ENCODE measurements at regions not wholly inside any gene's neighbourhood (a gene's known extent, or its start where the extent isn't known, plus 50 kb on each side); places are given as distances from the start of the nearest gene placed in this dataset.

- DNase-seq (ENCODE audit: low spot score): peak; percentile 84
Measured at GRCh38 chr18:57915865-57916582, 112.9 kb upstream of the ATP8B1 start.

DNA sequence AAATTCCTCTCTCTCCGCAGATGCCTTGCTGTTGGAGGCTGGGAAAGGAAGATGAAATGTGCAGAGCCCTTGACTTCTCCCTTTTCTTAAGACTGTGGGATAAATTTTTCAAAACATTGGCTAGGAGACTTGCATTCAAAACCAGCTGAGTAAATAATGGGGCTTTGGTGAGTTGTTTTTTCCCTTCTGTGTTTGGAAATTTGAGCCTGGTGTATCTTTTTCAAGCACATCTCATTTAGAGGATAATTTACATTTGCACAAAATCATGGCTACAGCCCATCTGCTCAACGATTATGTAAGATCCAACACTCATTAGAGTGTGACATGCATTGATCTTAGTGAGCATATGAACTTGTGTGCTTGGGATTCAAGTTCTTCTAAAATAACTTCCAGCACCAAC, 112.1 kb upstream of the ATP8B1 start:
- DNase-seq (ENCODE audit: low spot score): peak; percentile 38

DNA sequence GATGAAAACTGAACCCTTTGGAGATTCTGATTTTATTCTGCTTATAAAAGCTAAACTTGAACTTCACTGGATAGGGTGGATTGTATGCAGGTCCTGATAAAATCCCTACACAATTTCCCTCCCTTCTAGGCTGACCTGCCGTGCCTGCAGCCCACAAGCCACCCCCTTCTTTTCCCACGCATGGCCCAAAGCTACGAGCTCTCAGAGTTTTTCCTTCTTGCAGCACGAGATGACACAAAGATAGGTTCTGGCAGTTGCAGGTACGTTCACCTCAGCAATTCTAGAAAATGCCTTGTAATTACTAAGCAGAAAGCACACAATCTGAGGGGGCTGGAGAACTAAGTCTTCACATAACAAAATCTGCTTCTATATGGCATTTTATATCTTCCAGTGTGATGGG, 110.6 kb upstream of the ATP8B1 start:
- no peak for DNase-seq (ENCODE audit: low spot score)

- DNase-seq (ENCODE audit: low spot score): no peak
Measured at GRCh38 chr18:57910817-57911216, 107.7 kb upstream of the ATP8B1 start.

DNA sequence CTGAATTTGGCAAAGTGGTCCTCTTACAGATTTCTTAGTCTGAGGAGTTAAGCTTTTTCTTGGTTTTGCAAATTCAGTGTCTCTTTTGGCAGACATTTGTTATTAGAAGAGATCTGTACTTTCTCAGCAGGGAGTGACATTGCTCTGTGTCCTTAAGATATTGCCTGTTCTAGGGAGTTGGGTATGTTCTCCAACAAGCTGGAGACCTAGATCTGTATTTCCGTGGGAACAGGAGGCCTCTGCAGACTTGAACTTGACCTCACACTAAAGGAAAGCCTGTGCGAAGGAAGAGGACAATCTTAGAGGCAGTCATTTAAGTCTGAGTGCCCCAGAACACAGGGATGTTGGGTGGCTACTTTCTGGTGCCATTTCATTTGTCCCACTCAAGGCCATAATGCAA, 107.0 kb upstream of the ATP8B1 start:
- DNase-seq (ENCODE audit: low spot score): no peak

- DNase-seq (ENCODE audit: low spot score): no peak
Measured at GRCh38 chr18:57909620-57910019, 106.5 kb upstream of the ATP8B1 start.

- no peak for DNase-seq (ENCODE audit: low spot score)
Measured at GRCh38 chr18:57908092-57908491, 105.0 kb upstream of the ATP8B1 start.

- no peak for DNase-seq (ENCODE audit: low spot score)
Measured at GRCh38 chr18:57907550-57907949, 104.4 kb upstream of the ATP8B1 start.

DNA sequence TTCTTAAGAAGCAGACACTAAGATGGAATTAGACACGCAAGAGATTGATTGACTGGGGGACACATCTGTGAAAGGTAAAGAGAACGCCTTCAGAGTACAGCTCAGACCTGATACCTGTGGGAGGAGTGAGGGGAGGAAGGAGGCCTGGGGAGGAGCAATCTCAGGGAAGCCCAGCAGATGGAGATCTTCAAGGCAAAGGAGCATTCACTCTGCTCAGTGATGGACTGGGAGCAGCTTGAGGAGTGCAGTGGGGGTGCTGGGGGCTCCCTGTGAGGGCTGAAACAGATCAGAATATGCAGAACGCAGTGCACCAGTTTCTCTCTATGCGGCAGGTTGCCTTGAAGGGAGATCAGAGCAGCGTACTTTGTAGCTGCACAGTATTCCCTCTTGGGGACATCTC, 103.7 kb upstream of the ATP8B1 start:
- DNase-seq (ENCODE audit: low spot score): no peak

- no peak for DNase-seq (ENCODE audit: low spot score)
Measured at GRCh38 chr18:57904535-57904934, 101.4 kb upstream of the ATP8B1 start.

DNA sequence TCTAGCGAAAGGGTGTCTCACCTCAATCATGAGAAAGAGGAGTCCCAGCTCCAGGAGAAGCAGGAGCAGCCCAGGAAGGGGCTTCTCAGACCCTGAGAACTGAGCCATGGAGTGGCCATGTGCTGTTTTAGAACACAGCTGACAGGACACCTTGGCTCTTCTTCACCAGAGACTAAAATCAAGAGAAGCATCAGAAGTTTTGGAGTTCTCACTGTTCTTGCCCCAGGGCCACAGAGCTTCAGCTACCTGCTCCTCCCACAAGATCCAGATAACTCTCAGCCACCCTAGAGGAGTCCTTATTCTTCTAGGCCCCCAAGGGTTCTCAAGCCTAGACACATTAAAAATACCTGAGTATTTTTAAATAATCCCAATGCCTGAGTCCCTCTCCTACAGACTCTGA, 99.6 kb upstream of the ATP8B1 start:
- no peak for DNase-seq (ENCODE audit: low spot score)

GRCh38 chr18:57901825-57902589, 98.9 kb upstream of the ATP8B1 start:
- DNase-seq (ENCODE audit: low spot score): no peak

DNA sequence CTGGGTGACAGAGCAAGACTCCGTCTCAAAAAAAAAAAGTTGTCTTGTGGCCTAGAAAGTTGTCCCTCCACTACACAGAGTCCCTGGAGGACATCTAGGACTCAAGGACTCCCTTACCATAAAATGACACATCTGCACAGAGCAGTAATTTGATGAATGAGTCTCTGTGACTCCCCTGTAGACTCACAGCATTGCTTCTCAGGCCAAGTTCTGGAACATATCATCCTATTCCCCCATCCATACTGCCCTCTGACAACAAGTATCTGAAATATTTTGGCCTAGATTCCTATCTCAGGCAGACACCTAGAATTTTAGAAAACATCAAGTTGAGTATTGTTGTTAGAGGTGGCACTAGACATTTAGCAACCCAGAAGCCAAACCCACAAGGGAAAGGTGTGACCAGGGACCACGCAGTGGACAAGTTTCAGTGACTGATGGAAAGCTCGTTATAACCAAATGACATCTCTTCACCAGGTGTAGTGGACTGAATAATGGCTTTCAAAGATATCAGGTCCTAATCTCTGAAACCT, 97.9 kb upstream of the ATP8B1 start:
- no peak for DNase-seq (ENCODE audit: low spot score)

DNA sequence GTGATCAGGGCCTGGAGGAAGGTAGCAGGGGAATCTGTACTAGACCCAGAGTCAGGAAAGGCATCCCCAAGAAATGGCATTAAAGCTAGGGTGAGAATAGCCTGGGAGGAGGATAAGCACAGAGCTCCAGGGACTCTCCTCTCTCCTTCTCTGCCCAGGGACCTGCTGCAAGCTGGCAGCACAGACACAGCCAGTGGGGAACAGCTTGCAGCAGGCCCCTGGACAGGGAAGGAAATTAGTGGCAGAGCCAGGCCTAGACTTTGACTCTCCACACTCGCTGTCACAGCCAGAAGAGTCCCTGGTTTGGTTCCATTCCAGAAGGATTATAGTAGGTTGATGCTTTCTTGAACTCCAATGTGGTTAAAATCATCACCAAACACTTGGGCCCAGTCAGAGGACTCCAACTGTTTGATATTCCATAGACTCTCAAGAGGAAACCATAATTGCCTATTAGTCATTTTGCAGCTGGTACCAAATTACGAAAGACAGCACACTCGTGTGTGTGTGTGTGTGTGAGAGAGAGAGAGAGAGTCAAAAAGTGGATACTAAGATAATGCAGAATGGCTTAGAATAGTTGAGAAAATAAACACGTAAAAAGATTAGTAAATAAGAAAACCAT, 95.5 kb upstream of the ATP8B1 start:
- no peak for DNase-seq (ENCODE audit: low spot score)

- no peak for DNase-seq (ENCODE audit: low spot score)
Measured at GRCh38 chr18:57895182-57895581, 92.1 kb upstream of the ATP8B1 start.

GRCh38 chr18:57891707-57892391, 88.7 kb upstream of the ATP8B1 start:
- no peak for DNase-seq (ENCODE audit: low spot score)

DNA sequence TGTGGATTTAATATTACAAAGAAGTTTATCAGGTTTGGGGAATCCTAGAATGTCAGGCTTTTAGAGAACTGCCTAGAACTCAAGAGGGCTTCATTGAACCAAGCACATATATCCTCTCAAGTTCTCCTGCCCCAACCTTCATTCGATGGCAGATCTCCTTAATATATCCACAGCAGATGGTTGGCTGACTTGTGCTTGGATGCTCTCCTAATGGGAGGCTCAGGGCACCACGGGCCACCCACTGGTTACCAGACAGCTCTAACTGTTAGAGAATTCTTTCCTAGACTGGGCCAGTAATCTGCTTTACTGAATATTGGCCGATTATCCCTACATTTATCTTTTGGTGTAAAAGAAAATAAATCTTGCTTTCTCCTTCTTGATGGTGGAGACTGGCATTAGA, 87.2 kb upstream of the ATP8B1 start:
- peak; percentile 85 for DNase-seq (ENCODE audit: low spot score)

- DNase-seq (ENCODE audit: low spot score): no peak
Measured at GRCh38 chr18:57889841-57890240, 86.7 kb upstream of the ATP8B1 start.

- DNase-seq (ENCODE audit: low spot score): no peak
Measured at GRCh38 chr18:57887543-57888383, 84.6 kb upstream of the ATP8B1 start.

- DNase-seq (ENCODE audit: low spot score): no peak
Measured at GRCh38 chr18:57885931-57886330, 82.8 kb upstream of the ATP8B1 start.

DNA sequence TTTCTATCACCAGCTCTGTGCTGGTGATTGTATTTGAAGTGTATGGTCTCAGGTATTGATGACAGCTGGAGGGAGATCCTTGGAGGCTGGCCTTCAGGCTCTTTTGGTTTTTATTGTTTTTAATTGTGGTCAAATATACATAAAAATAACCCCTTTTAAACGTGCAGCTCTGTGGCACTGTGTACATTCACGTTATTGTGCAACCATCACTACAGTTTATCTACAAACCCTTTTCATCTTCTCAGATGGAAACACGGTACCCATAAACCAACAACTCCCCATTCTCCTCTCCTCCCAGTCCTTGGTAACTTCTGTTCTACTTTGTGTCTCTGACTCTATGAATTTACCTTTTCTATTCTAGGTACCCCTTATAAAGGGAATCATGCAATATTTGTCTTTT, 79.3 kb upstream of the ATP8B1 start:
- no peak for DNase-seq (ENCODE audit: low spot score)

Data from cerebellar cortex (tissue), 1 donor.